Stimulated activated CD8-positive, alpha-beta memory T cell treated with anti-CD3 and anti-CD28 coated beads, Interleukin-15, amount 100 ng/mL, for 1 hour (primary cell): ENCODE measurements at regions not wholly inside any gene's neighbourhood (a gene's known extent, or its start where the extent isn't known, plus 50 kb on each side); places are given as distances from the start of the nearest gene placed in this dataset.

ENCODE experiments used
- DNase-seq: peaks from one replicate; pipeline ENCODE4 v3.0.0-alpha.2; 2020; ENCODE audit warnings: low read depth

DNA sequence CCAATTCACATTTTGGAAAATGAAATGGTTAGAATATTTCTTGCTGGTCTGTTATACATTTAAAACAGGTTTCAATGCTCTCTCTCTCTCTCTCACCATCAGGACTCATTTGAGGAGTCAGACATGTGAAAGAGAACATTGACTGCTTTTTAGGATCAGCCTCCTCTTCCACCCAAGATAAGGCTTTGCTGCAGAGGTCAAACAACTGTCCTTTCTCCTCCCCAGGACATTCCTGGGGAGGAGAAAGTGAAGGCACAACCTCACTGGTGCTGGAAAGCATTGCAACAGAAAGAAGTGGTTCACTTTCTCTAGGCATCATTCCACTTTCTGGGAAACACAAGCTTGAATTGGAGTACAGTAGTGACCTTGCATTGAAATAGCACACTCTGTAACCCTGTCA, 409.1 kb upstream of the NR2F2 start:
- no peak for DNase-seq

DNA sequence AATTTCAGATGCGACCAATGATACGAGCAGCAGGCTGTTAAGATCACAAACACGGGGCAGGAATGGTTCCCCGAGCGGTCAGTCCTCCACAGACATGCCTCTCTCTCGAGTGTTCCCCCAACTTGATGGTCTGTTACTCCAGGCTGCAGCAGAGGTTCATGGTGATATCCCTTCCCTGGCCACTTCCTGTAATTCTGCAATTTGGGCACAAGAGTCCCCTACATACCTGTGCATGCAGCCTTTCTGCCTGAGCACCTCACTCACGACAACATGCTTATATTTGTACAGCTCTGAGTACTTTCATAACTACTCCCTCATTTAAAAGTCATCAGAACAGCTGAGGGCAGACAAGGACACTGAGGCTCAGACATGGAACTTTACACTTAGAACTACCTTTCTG, 408.1 kb upstream of the NR2F2 start:
- DNase-seq = no peak

DNA sequence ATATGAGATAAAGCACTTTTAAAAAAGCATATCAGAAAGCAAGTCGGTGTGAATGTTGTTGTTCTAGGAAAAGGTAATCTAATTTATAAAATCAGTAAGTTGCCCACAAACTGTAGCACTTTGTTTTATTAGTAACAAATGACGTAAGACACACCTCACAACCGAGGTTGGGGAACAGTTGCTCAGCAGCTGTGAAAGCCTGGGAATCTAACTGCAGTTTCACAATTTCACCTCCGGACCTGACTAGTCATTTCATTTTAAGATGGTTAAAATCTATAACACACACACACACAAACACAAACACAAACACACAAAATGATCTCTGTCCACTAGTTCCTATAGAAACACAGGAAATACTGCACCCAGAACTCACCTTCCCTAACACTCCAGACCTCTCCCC, 406.7 kb upstream of the NR2F2 start:
- DNase-seq = no peak

DNA sequence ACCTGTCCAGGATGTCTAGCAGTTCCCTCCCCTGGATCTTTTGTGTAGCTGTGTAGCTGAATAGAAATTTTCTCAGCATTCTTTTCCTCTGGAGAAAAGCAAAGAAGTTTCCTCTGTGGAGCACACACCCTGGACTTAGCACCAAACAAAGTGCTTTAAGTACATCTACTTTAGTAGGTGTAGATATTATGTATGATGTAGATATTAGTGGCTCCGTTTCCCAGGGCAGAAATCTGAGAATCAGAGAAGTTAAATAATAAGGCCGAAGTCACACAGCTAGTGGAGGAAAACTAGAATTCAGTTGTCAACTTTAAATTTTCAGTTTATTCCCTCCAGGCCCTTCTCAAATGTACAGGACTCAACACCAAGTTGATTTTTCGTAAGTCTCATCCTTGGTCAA, 401.7 kb upstream of the NR2F2 start:
- no peak for DNase-seq

DNA sequence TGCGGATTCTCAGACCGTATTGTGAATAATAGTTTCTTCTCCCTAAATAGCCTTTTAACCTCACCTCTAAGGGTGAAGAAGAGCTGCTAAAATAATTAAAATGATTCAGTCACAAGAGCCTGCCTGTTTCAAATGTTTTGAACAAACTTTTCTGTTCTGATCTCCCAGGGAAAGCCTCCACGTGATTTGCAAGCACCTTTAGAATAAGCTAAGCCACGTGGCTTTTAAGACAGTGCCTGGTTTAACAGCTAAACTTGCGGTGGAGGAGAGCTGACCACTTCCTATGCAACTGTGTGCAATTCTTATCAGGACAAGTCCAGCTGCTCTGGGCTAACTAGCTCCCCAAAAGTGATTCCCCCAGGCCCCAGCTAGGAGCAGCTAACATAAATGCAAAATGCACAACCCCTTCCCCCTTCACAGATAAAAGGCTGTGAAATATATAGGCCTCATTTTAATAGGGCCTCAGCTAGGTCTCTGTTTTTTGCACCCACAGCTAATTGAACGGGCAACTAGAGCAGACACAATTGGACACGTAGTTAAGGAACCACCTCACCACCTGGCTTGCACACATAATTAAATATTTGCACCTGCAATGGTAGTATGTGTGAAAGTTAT, 401.2 kb upstream of the NR2F2 start:
- DNase-seq = no peak

DNA sequence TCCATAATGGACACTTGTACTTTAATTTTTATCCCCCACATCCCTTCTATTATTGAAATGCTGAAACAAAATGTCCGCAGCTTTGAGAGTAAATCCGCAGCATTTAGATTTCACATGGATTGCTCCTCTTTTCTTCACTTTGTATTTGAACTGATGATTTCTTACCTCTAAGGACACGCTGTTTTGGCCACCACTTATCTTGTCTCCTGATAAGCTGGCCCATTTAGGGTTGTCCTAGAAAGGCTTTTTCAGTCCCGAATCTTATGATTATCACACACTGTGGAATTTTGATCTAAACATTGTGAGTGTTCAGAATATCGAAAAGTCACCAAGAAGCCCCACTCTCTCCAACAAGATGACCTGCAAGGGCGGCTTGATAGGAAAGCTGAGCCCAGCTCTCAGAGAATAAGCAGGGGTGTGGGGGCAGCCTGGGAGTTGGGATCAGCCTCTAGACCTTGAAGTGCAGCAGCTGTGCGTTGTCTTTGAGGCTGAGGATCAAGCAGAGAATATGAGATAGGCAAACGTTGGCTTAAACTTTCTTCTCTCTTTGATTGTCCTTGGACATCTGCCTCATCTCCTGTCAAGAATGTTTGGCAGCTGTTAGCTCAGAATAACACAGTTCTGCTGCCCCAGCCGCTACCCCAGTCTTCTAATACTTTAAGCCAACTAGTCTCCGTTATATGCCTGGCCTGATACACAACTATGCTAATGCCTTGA, 399.7 kb upstream of the NR2F2 start:
- no peak for DNase-seq

DNA sequence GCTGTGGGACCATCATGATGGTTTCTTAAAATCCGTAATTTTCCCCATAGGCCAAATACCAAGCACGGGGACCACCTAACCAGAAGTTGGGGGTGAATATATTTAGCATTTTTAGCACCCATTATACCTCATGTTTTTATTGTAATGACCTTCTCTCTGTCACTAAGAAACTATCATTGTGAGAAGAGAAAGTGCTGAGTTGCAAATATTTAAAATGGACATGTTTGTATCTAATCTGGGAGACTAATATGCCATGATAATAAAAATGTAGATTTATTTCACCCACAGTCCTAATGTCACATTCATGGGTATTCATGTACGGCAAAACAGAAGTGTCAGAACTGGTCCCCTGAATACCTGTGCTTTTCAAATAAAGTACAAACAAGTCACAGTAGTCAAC, 398.9 kb upstream of the NR2F2 start:
- no peak for DNase-seq

DNA sequence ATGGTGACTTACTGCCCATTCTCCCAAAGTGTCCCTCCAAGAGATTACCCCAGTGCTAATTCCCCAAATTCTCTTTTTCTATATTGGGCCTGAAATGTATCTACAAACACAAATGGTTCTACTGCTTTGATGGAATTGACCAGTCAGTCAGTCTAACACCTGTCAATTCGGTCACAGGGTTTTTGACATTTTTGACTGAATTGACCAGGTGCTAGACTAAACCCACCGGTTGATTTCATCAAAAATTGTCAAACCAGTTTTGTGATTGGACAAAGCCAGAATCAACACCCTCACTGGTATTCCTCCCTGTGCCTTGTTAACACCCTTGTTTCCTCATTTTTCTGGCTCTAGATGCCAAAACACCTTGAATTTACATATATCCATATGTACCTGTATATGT, 398.4 kb upstream of the NR2F2 start:
- DNase-seq = no peak

DNA sequence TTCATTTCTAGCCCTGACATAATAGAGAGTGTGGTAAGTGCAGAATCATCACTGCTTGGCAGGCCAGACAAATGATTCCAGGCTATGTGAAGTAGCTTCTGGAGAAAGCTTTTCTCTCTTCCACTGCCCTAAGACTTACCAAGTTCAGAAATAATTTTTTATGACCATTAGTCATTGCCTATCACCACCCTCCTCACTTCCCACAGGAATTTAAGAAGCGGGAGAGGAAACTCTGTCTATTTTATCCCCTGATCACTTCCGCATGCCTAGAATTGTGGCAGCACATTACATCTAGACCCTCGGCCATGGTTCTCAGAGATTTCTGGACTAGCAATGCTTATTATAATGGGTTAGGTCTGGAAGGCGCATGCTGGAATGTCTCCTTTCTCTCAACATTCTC, 397.8 kb upstream of the NR2F2 start:
- DNase-seq = no peak

DNA sequence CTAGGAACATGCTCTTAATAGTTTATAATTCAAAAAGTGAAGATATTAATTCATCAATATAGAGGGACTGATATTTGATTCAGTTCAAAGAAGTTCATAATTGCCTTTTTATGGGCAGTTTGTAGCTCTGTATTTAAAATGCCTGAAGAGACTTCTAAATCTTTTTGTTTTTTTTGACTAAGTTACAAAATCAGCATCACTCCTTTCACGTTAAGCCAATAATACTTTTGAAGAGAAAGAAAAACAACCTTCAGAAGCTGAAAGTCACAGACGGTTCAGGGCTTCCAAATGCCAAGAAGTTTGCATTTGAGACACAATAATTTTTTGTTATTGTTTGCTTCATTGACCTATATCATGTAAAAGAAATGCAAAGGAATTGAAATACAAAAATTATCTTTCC, 394.6 kb upstream of the NR2F2 start:
- DNase-seq = no peak

DNA sequence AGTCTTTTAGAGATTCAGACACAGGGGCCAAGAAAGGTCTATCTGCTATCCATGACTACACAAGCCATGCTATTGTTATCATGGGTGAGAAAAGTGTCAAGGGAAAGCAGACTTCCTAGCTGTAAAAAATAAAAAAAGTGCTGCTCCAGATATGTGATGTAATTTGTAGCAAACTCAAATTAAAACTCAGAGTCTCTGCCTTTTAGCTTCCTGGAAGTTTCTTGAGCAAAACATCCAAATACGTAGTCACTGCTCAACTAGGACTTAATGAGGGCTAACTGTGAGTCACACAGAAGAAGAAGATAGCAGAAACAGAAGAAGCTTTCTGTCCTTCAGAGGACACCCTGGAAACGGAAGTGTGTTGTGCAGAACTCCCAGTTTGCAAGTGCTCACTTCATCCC, 393.4 kb upstream of the NR2F2 start:
- no peak for DNase-seq

DNA sequence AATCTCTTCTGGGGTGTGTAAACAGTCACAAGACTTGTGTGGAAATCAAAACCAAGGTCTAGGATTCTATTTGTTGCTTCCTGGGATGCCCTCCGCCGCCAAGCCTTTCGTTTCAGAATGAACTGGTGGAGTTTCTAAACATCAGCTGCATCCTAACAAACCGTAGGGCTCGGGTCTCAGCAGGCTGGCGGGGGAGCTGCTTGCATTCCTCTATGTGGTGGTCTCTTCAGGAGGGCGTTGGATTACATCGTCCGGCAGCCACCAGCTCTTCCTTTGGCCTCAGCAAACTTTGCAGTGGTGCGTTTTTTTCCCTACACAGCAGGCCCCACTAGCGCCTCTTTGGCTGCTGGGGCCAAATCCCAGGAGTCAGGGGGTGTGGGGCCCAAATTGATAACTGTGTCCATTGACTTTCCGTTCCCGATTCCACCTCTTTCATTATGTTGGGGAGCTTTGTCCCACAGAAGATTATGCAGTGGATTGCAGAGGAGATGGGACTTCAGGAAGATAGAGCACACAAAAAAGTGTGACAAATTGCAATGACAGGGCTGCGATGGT, 390.0 kb upstream of the NR2F2 start:
- DNase-seq = no peak

DNA sequence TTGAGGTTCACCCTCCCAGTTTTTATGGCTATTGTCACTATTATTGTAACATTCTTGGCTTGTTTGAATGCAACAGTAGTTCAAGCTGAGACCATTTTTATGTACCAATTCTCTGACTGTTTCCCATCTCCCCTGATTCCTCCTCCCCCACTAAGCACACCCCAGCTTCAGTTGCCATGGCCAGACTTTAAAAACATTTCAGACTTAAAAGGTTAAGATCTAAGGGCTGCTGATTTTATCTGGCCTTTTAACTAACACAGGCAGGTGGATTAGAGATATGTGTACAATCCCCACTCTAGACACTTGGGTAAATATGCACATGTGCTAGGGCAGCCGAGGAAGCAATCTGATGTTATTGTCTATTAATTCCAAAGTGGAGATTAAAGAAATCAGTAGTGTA, 386.3 kb upstream of the NR2F2 start:
- DNase-seq = no peak

DNA sequence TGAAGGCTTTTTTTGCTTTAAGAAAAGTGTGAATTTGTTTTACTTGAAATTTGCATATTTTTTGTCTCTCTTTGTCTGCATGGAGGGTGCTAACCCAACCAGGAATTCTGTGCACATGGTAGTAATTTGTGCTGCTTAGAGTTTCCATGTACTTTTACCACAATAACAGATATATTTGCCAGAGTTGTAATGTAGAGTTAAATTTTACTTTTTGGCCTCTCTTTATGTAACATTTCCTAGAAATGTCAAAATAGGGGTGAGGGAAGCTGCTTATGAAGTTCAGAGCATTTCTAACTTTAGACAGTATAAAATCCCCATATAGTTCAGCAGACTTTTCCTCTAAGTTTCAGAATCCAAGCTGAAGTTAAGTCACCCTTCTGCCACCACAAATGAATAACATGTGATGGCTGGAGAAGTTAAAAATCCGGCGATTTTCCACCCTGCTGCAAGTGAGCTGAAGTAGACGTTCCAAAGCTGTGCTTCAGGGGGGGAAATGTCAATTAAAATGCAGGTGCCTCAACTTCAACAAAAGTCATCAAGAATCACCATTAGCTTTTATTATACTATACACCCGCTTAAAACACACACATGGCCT, 385.7 kb upstream of the NR2F2 start:
- DNase-seq = no peak

DNA sequence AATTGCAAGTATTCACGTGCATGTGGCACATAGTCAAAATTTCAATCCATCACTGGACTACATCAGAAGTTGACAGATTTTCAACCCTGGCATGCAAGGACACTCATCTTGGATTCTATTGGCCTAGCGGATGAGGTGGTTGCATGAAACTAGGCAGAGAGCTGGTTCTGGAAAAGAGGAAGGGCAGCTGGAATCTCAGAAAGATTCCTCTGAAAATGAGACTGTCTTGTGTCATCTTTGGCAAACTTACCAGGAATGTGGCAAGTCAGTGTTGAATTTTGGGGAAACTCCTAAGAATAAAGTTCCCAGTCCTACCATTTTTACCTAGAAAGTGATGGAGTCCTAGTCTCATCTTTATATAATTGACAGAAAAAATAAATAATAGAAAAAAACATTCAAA, 384.3 kb upstream of the NR2F2 start:
- no peak for DNase-seq

DNA sequence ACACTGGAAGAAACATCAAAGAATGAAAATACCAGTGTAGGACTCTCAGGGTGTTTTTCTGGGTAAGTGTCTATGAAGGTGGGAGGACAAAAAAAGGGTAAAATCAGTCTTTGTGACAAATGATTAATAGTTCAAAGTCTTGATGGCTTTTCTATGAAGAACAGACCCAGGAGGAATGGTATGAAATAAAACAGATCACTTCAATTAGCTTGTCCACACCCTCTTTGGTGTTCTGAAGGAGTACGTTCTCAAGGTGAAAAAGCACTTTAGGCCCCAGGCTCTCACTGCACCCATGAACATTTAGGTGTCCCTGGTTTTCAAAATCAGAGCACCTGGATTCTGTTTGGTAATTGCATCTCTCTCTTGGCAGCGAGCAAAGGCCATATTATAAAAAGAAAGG, 383.6 kb upstream of the NR2F2 start:
- DNase-seq = no peak

DNA sequence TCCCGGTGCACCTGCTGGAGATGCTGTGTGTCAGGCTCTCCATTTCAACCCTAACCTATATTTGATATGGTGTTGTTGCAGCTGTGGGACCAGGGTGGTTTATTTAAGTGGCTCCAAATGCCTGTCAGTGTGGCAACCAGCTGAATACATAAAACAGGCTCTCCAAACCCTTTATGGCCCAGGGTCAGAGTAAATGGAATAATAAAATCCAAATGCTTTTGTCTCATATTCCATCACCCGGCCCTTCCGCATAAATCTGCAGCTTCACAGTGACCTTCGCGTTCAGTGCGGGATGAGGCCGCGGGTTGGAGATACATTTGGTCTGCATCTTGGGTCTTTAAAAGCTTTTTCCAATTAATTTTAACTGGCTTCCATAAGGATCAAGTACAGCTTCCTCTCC, 382.1 kb upstream of the NR2F2 start:
- no peak for DNase-seq

DNA sequence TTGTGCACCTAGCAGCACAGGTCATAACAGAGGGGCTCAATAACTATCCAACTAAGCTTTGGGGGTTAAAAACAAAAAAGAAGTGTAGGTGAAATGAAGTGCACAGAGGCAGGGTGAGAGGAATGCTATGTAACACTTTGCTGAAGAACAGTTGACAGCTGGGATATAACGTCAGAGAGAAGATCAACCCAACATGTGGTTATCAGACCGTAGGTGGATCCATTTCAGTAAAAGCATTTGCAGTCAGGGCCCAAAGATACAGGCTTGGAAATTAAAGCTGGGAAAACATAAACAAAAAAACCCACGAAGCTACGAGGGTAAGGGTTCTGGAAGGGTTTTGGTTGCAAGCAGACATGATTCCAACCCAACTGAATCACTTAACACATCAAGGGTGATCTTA, 377.5 kb upstream of the NR2F2 start:
- no peak for DNase-seq

DNA sequence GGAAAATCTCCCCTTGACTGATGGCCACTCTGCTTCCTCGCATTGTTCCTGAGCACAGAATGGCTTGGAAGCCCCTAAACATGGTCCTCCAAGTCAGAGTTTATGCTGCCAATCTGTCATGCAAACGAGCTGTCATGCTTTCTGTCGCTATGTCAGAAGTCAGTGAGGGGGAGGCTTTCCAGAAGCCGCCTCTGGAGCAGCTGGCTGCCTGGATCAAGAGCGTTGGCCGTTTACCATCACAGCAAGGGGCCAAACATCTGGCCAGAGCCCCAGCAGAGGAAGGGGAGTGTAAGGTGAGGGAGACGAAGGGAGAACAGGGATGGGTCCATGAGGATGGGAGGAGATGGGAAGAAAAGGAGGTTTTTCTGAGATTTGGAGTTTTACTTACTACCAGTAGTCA, 372.6 kb upstream of the NR2F2 start:
- no peak for DNase-seq

DNA sequence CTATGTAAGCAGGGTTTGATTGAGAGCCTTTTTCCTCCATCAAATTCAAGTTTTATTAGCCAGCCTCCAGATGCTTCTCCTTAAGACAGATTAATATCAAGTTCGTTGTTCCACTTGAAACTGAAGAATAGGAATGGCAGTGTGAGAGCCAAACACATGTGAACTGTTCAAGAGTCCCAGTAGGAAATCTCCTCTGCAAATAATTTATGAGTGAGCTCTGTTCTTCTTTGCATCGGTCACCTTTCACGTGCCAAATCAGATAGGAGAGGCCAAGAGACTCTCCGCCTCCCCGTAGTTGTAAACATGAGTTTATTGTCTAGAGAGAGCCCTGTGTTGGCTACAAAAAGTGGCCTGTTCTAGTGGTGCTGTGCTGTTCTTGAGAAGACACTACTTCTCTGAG, 372.1 kb upstream of the NR2F2 start:
- no peak for DNase-seq

DNA sequence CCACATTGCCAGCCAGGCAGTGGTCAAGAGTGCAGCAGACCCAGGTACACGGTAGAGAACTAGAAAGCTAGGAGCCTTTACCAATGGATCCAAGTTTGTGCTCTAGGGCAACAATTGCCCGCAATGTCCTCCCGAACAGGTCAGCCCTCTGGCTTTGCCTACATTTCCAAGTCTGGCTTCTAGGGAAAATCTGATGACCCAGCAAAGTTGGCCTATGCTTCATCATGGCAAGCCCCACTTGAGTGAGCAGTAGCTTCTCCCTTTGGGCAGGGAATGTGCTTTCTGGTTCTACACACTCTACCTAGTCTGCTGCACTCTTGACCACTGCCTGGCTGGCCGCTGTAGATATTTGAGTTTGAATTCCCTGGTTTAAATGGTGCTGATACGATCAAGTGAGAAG, 361.6 kb upstream of the NR2F2 start:
- DNase-seq = no peak

DNA sequence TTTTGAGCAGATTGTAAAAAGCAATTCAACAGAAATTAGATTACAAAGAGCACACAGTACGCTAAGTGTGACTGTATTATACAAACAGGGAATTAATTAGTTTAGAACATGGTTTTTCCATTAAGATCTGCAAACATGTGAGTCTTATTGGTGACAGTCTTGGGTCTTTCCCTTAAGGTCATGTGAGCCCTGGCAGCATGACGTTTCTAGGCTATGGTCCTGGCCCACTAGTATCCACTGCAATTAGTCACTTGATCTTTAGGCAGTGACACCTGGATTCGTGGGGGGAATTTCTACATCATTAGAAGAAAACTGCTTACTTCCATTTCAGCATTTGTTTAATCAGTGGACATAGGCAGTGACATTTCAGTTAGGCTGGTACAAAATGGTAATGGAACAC, 360.2 kb upstream of the NR2F2 start:
- no peak for DNase-seq

DNA sequence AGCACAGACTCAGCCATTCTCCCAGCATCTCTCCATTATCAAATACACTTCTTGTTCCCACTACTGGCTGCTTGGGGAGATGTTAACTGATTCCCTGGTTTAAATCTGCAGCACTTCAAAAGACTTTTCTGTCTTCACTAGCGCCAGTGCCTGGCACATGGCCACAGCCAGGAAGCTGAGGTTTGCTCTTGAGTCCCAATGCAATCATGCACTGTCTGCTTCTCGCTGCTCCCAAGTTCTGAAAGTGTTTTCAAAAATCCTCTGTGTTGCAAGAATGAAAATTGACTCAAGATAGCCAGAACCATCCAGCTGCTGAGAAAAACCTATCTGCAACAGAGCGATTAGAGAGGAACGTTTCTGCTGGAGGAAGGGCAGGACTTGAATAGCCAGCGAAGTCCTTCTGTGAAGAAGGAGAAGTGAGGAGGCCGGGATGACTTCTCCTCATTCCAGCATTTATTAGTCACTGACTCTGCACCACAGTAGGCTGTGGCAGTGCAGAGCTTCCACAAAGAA, 358.4 kb upstream of the NR2F2 start:
- DNase-seq = no peak
